ENCODE measurements at regions not wholly inside any gene's neighbourhood (a gene's known extent, or its start where the extent isn't known, plus 50 kb on each side); places are given as distances from the start of the nearest gene placed in this dataset.
"Not testable (repeated sequence)": the region's sequence is repeated elsewhere in the genome, so short reads cannot be mapped to it uniquely, and the experiment has no call there.

GRCh38 chr2:143839456-143839855, 680.5 kb downstream of the ZEB2 start:
- no peak for DNase-seq (ENCODE audit: low spot score in 2 of 2, unreplicated experiment in 2 of 2)
- TF ChIP-seq CTCF (IDR thresholded peaks at IDR 0.05; ENCODE audit: unreplicated experiment): no peak
- H3K36me3 Mint-ChIP-seq: no peaks in the 10 kb centered on the region
- H3K4me3 Mint-ChIP-seq: no peak overlapping the region
- H3K27me3 Mint-ChIP-seq (ENCODE audit: low read depth): no peaks in the 10 kb centered on the region
- no peaks in the 10 kb centered on the region for H3K4me1 Mint-ChIP-seq
- no peak overlapping the region for H3K27ac Mint-ChIP-seq
- H3K9me3 Mint-ChIP-seq: peaks cover 22% of the 10 kb centered on the region

GRCh38 chr2:143837055-143837454, 682.9 kb downstream of the ZEB2 start:
- H3K27ac Mint-ChIP-seq; H3K4me3 Mint-ChIP-seq; H3K27me3 Mint-ChIP-seq (ENCODE audit: low read depth); H3K36me3 Mint-ChIP-seq; DNase-seq (ENCODE audit: low spot score in 2 of 2, unreplicated experiment in 2 of 2); H3K4me1 Mint-ChIP-seq: not testable (repeated sequence)
- peaks cover 22% of the 10 kb centered on the region for H3K9me3 Mint-ChIP-seq

GRCh38 chr2:143835481-143835880, 684.4 kb downstream of the ZEB2 start:
- Mint-ChIP-seq H3K9me3 (peaks cover 13% of the 10 kb centered on the region), H3K4me1 (peaks cover 2% of the 10 kb centered on the region), H3K27me3 (ENCODE audit: low read depth) (no peaks in the 10 kb centered on the region), H3K36me3 (no peaks in the 10 kb centered on the region), H3K4me3 (no peak overlapping the region), H3K27ac (no peak overlapping the region)
- no peak for TF ChIP-seq CTCF (IDR thresholded peaks at IDR 0.05; ENCODE audit: unreplicated experiment)
- DNase-seq (ENCODE audit: low spot score in 2 of 2, unreplicated experiment in 2 of 2): no peak

- TF ChIP-seq CTCF (IDR thresholded peaks at IDR 0.05; ENCODE audit: unreplicated experiment): no peak
- DNase-seq (ENCODE audit: low spot score in 2 of 2, unreplicated experiment in 2 of 2): no peak
- no peaks in the 10 kb centered on the region for H3K36me3 Mint-ChIP-seq
- H3K27me3 Mint-ChIP-seq (ENCODE audit: low read depth): no peaks in the 10 kb centered on the region
- H3K9me3 Mint-ChIP-seq: peaks cover 13% of the 10 kb centered on the region
- H3K4me3 Mint-ChIP-seq: no peak overlapping the region
- no peak overlapping the region for H3K27ac Mint-ChIP-seq
- peaks cover 2% of the 10 kb centered on the region for H3K4me1 Mint-ChIP-seq
Observed at GRCh38 chr2:143833015-143833660, 686.8 kb downstream of the ZEB2 start.

- H3K4me1 Mint-ChIP-seq: peaks cover 2% of the 10 kb centered on the region
- no peak overlapping the region for H3K27ac Mint-ChIP-seq
- no peak overlapping the region for H3K4me3 Mint-ChIP-seq
- DNase-seq (ENCODE audit: low spot score in 2 of 2, unreplicated experiment in 2 of 2): no peak
- no peaks in the 10 kb centered on the region for H3K36me3 Mint-ChIP-seq
- no peaks in the 10 kb centered on the region for H3K27me3 Mint-ChIP-seq (ENCODE audit: low read depth)
- peaks cover 6% of the 10 kb centered on the region for H3K9me3 Mint-ChIP-seq
- TF ChIP-seq CTCF (IDR thresholded peaks at IDR 0.05; ENCODE audit: unreplicated experiment): no peak
Observed at GRCh38 chr2:143830476-143830875, 689.4 kb downstream of the ZEB2 start.

- TF ChIP-seq CTCF (IDR thresholded peaks at IDR 0.05; ENCODE audit: unreplicated experiment): no peak
- H3K4me3 Mint-ChIP-seq: no peak overlapping the region
- H3K27me3 Mint-ChIP-seq (ENCODE audit: low read depth): no peaks in the 10 kb centered on the region
- DNase-seq (ENCODE audit: low spot score in 2 of 2, unreplicated experiment in 2 of 2): no peak
- no peaks in the 10 kb centered on the region for H3K36me3 Mint-ChIP-seq
- peaks cover 3% of the 10 kb centered on the region for H3K9me3 Mint-ChIP-seq
- H3K4me1 Mint-ChIP-seq: peaks cover 9% of the 10 kb centered on the region
- no peak overlapping the region for H3K27ac Mint-ChIP-seq
Observed at GRCh38 chr2:143828763-143829537, 691.0 kb downstream of the ZEB2 start.
